Natural killer cell treated with Interleukin-12 subunit alpha and Interleukin-12 subunit beta and Interleukin-15 and Interleukin-18, amount 100 ng/mL, for 72 hours (primary cell): ENCODE measurements at regions not wholly inside any gene's neighbourhood (a gene's known extent, or its start where the extent isn't known, plus 50 kb on each side); places are given as distances from the start of the nearest gene placed in this dataset.

ENCODE experiments used
- ATAC-seq, 2 donors: fragments of 150-1000 bp; cut with Tn5 transposase in 1 of 2; sonication (Bioruptor Pico), chemical (Tn5 transposase) in 1 of 2; 2 replicates each; pipeline ENCODE4 v1.10.0; 2021
- DNase-seq: peaks from one replicate; pipeline ENCODE4 v3.0.0; 2022; ENCODE audit warnings: low spot score
- H3K27ac Mint-ChIP-seq, 2 donors: 1 replicate in 1 of 2; 2 replicates in 1 of 2; pipeline ENCODE4 v1.8.0; 2022; ENCODE audit warnings: mixed read lengths in 2 of 2, mild to moderate bottlenecking in 1 of 2, moderate library complexity in 1 of 2
- H3K27me3 Mint-ChIP-seq, 2 donors: 1 replicate in 1 of 2; 2 replicates in 1 of 2; pipeline ENCODE4 v1.8.0; 2022; ENCODE audit warnings: mixed read lengths in 2 of 2
- H3K36me3 Mint-ChIP-seq: one replicate; pipeline ENCODE4 v1.8.0; 2022; ENCODE audit warnings: mixed read lengths
- H3K4me1 Mint-ChIP-seq, 2 donors: 1 replicate in 1 of 2; 2 replicates in 1 of 2; pipeline ENCODE4 v1.8.0; 2022; ENCODE audit warnings: low read depth in 2 of 2, mixed read lengths in 2 of 2, mild to moderate bottlenecking in 1 of 2
- H3K4me3 Mint-ChIP-seq: one replicate; pipeline ENCODE4 v1.8.0; 2022; ENCODE audit warnings: mixed read lengths
- H3K9me3 Mint-ChIP-seq: 2 replicates; pipeline ENCODE4 v1.8.0; 2022; ENCODE audit warnings: mixed read lengths

GRCh38 chr9:71183251-71183650 is 61.8 kb upstream of the TRPM3 start:
- DNase-seq = no peak
- ATAC-seq = no peak
- Mint-ChIP-seq H3K4me1 (no peaks in the 10 kb centered on the region), H3K9me3 (peaks cover 4% of the 10 kb centered on the region), H3K27me3 (no peaks in the 10 kb centered on the region), H3K27ac (no peak overlapping the region), H3K36me3 (no peaks in the 10 kb centered on the region), H3K4me3 (no peak overlapping the region)

DNA sequence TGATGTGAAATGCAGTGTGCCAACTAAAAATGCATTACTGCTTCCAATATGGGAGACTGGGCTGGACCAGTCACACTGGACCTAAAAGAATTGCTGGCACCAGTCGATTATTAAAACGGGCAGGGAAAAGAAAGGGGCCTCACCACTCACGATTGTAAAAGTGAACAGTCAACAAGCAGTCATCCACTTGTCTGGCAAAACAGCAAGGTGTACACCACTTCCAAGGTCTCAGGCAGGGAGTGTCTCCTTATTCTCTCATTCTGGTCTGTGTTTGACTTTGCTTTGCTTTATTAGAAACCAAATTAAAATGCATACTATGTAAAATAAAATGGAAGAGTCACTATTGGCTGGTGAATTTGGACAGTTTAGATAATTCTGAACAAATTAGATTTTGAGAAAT is 57.8 kb upstream of the TRPM3 start:
- Mint-ChIP-seq H3K27ac (no peak overlapping the region), H3K36me3 (no peaks in the 10 kb centered on the region)

DNA sequence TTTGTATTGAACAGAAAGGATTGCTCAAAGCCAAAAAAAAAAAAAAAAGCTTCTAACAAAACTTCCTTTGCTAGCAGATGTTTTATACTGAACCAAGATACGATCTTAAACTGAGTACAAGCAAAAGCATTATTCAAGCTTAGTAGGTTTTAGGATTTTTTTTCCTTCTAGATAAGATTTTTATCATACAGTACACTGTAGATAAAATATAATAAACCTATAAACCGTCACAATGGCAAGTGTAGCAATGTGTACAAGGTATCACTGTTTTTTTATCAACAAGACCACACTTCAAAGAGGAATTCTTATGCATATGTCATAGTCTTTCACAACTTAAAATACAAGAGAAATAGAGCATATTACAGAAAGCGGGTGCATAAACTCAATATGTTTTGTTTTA is 56.5 kb upstream of the TRPM3 start:
- no peak for ATAC-seq
- Mint-ChIP-seq H3K36me3 (no peaks in the 10 kb centered on the region), H3K27ac (no peak overlapping the region), H3K9me3 (peaks cover 5% of the 10 kb centered on the region), H3K4me1 (no peaks in the 10 kb centered on the region), H3K4me3 (no peak overlapping the region), H3K27me3 (no peaks in the 10 kb centered on the region)
- no peak for DNase-seq

More for the DNA sequence above, 57.8 kb upstream of the TRPM3 start:
- peaks cover 5% of the 10 kb centered on the region for H3K9me3 Mint-ChIP-seq
- no peaks in the 10 kb centered on the region for H3K4me1 Mint-ChIP-seq
- H3K27me3 Mint-ChIP-seq = no peaks in the 10 kb centered on the region
- DNase-seq = no peak
- ATAC-seq = no peak
- H3K4me3 Mint-ChIP-seq = no peak overlapping the region

GRCh38 chr9:71171517-71171916 is 50.1 kb upstream of the TRPM3 start:
- Mint-ChIP-seq H3K4me3 (no peak overlapping the region), H3K4me1 (no peaks in the 10 kb centered on the region), H3K27ac (no peak overlapping the region), H3K36me3 (no peaks in the 10 kb centered on the region), H3K27me3 (no peaks in the 10 kb centered on the region), H3K9me3 (peaks cover 15% of the 10 kb centered on the region)
- no peak for ATAC-seq
- DNase-seq = no peak
